ENCODE measurements at regions not wholly inside any gene's neighbourhood (a gene's known extent, or its start where the extent isn't known, plus 50 kb on each side); places are given as distances from the start of the nearest gene placed in this dataset.

GRCh38 chr1:181926697-181927096 is 134.8 kb downstream of the ZNF648 start:
- TF ChIP-seq POLR2A (IDR thresholded peaks at IDR 0.05; ENCODE audit: extremely low read depth, insufficient read length) (no peak), CTCF (IDR thresholded peaks at IDR 0.05; ENCODE audit: low read depth, low read length) (no peak)

All from NB4 (cell line).